Upper lobe of left lung (tissue), 4 donors: ENCODE measurements at regions not wholly inside any gene's neighbourhood (a gene's known extent, or its start where the extent isn't known, plus 50 kb on each side); places are given as distances from the start of the nearest gene placed in this dataset.

Experiments
- EP300 ChIP-seq, 4 donors: sonication (generic); formaldehyde crosslinking; IDR thresholded peaks; one replicate each; pipeline ENCODE4 v1.5.1; 2017; ENCODE audit warnings: antibody characterized with exemption in 4 of 4, control low read depth in 2 of 4
- POLR2A ChIP-seq, 4 donors: fragments of 450-650 bp; IDR thresholded peaks; one replicate each; pipeline ENCODE4 v1.5.1; 2016 to 2017; ENCODE audit warnings: antibody characterized with exemption in 4 of 4, mild to moderate bottlenecking in 2 of 4
- POLR2AphosphoS5 ChIP-seq, 2 donors: sonication (generic); formaldehyde crosslinking; IDR thresholded peaks; one replicate each; pipeline ENCODE4 v1.5.1; 2017; ENCODE audit warnings: antibody characterized with exemption in 2 of 2
- TF ChIP-seq, protein P1 (sequence below), 6 experiments: fragments of 450-650 bp in 4 of 6; fragments of 200-600 bp in 2 of 6; sonication (generic) in 2 of 6; IDR thresholded peaks; one replicate each; pipeline ENCODE4 v1.5.1; 2016 to 2019; ENCODE audit warnings: antibody characterized with exemption in 6 of 6

DNA sequence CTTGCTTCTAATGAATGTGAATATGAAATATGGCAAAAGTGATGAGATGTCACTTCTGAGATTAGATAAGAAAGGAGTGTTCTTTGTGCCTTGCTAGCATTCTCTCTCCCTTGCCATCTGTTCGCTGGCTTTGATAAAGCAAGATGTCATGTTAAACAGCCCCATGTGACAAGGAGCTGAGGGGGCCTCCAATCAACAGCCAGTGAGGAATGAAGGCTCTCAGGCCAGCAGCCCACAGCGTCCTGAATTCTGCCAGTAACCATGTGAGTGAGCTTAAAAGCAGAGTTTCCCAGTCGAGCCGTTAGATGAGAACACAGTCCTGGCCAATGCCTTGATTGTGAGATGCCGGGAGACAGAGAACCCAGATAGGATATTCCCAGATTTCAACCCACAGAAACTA is 198.8 kb downstream of the IRS1 start:
- TF ChIP-seq POLR2AphosphoS5 (IDR thresholded peaks at IDR 0.05): no peak
- no peak for TF ChIP-seq EP300 (IDR thresholded peaks at IDR 0.05)
- TF ChIP-seq POLR2A (IDR thresholded peaks at IDR 0.05): no peak
- TF ChIP-seq, protein P1, sequence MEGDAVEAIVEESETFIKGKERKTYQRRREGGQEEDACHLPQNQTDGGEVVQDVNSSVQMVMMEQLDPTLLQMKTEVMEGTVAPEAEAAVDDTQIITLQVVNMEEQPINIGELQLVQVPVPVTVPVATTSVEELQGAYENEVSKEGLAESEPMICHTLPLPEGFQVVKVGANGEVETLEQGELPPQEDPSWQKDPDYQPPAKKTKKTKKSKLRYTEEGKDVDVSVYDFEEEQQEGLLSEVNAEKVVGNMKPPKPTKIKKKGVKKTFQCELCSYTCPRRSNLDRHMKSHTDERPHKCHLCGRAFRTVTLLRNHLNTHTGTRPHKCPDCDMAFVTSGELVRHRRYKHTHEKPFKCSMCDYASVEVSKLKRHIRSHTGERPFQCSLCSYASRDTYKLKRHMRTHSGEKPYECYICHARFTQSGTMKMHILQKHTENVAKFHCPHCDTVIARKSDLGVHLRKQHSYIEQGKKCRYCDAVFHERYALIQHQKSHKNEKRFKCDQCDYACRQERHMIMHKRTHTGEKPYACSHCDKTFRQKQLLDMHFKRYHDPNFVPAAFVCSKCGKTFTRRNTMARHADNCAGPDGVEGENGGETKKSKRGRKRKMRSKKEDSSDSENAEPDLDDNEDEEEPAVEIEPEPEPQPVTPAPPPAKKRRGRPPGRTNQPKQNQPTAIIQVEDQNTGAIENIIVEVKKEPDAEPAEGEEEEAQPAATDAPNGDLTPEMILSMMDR (IDR thresholded peaks at IDR 0.05): no peak
